ENCODE measurements at regions not wholly inside any gene's neighbourhood (a gene's known extent, or its start where the extent isn't known, plus 50 kb on each side); places are given as distances from the start of the nearest gene placed in this dataset.

GRCh38 chr5:107121793-107122519, 548.8 kb downstream of the EFNA5 start:
- FAIRE-seq (no peak), DNase-seq (ENCODE audit: low read depth, low spot score) (no peak)

More at GRCh38 chr5:107121793-107122519, 548.8 kb downstream of the EFNA5 start:
- Histone ChIP-seq H3K36me3 (ENCODE audit: control insufficient read depth in 2 of 2, extremely low read depth in 1 of 2, insufficient read depth in 2 of 2, low read length in 2 of 2) (no peaks in the 10 kb centered on the region), H4K20me1 (replicated peaks; ENCODE audit: control insufficient read depth, extremely low read depth, insufficient read depth, low read length) (no peaks in the 10 kb centered on the region), H3K9me3 (replicated peaks; ENCODE audit: control insufficient read depth, insufficient read depth, low read length) (no peaks in the 10 kb centered on the region), H3K9ac (replicated peaks; ENCODE audit: extremely low read depth, insufficient read depth, low read length) (no peak overlapping the region), H2AFZ (ENCODE audit: low read depth, low read length) (no peak overlapping the region), H3K79me2 (ENCODE audit: control insufficient read depth, insufficient read depth, low read length) (no peaks in the 10 kb centered on the region), H3K9me1 (replicated peaks; ENCODE audit: control insufficient read depth, extremely low read depth, insufficient read depth, low read length) (no peaks in the 10 kb centered on the region), H3K4me3 (replicated peaks in 1 of 3; ENCODE audit: insufficient read depth in 1 of 3, low read depth in 1 of 3, low read length in 3 of 3) (no peak overlapping the region), H3K4me2 (ENCODE audit: insufficient read depth, low read length) (no peak overlapping the region), H3K27me3 (ENCODE audit: control insufficient read depth in 2 of 2, insufficient read depth in 2 of 2, low read length in 2 of 2) (no peaks in the 10 kb centered on the region), H3K27ac (ENCODE audit: insufficient read depth, low read depth, low read length) (no peak overlapping the region), H3K4me1 (ENCODE audit: control insufficient read depth, extremely low read depth, insufficient read depth, low read length) (no peaks in the 10 kb centered on the region)
- dilution Hi-C loops (cut with MboI; ENCODE audit: extremely low pct_ligation_motif_present, low sequenced_read_pairs), result no loop called here
- CTCF ChIA-PET, result interaction anchor here (0.9 to 2.1 kb wide), 2 partner anchors 10 to 12 kb away, joined by 5 to 9 read pairs; no protein-coding TSS in a partner anchor
- POLR2A ChIA-PET, result no interaction called here
- BruUV-seq (replicated peaks), result no TSS peak
- TF ChIP-seq MYC (IDR thresholded peaks at IDR 0.05; ENCODE audit: low read depth, low read length) (no peak), JUN (IDR thresholded peaks at IDR 0.05; ENCODE audit: borderline replicate concordance, insufficient read depth, insufficient read length, low read depth) (no peak), MAX (IDR thresholded peaks at IDR 0.05; ENCODE audit: insufficient read depth, insufficient read length) (no peak), POLR2A (IDR thresholded peaks at IDR 0.05; ENCODE audit: low read depth, low read length) (no peak), FOS (IDR thresholded peaks at IDR 0.05; ENCODE audit: borderline replicate concordance, insufficient read depth, low read length) (no peak), CTCF (IDR thresholded peaks at IDR 0.05; ENCODE audit: extremely low read depth in 1 of 2, insufficient read depth in 1 of 2, low read depth in 1 of 2, low read length in 2 of 2) (no peak), POLR2AphosphoS5 (IDR thresholded peaks at IDR 0.05; ENCODE audit: insufficient read depth, low read depth, low read length) (no peak), EZH2 (IDR thresholded peaks at IDR 0.05; ENCODE audit: borderline replicate concordance, low read depth, low read length, severe bottlenecking) (no peak), GATA2 (IDR thresholded peaks at IDR 0.05; ENCODE audit: insufficient read depth, insufficient read length, low read depth, low read length) (no peak)
- intact Hi-C loops (cut with micrococcal nuclease), result no loop called here

Measured in endothelial cell of umbilical vein (primary cell).